Chondrocyte (in vitro differentiated cells): ENCODE measurements at regions not wholly inside any gene's neighbourhood (a gene's known extent, or its start where the extent isn't known, plus 50 kb on each side); places are given as distances from the start of the nearest gene placed in this dataset.

Experiments used
- DNase-seq: peaks from one replicate; pipeline ENCODE4 v3.0.0; 2021; ENCODE audit warnings: mixed read lengths, low spot score
- H3K27ac Mint-ChIP-seq: one replicate; pipeline ENCODE4 v1.8.0; 2021; ENCODE audit warnings: mild to moderate bottlenecking, moderate library complexity, mixed read lengths; ENCODE audit not compliant: unreplicated experiment
- H3K27me3 Mint-ChIP-seq: 2 replicates; pipeline ENCODE4 v1.8.0; 2021; ENCODE audit warnings: low read depth, mixed read lengths
- H3K36me3 Mint-ChIP-seq: 2 replicates; pipeline ENCODE4 v1.8.0; 2021; ENCODE audit warnings: low read depth, mixed read lengths
- H3K4me1 Mint-ChIP-seq: 2 replicates; pipeline ENCODE4 v1.8.0; 2021; ENCODE audit warnings: low read depth, mild to moderate bottlenecking, mixed read lengths
- H3K4me3 Mint-ChIP-seq: one replicate; pipeline ENCODE4 v1.8.0; 2021; ENCODE audit warnings: mild to moderate bottlenecking, moderate library complexity, mixed read lengths; ENCODE audit not compliant: unreplicated experiment
- H3K9me3 Mint-ChIP-seq: 2 replicates; pipeline ENCODE4 v1.8.0; 2021; ENCODE audit warnings: low read depth, mixed read lengths
- TF ChIP-seq, protein P1 (sequence below): fragments of 200-600 bp; sonication (generic); IDR thresholded peaks from 2 replicates; pipeline ENCODE4 v1.5.0; 2021; ENCODE audit warnings: antibody characterized with exemption, mild to moderate bottlenecking, moderate library complexity

DNA sequence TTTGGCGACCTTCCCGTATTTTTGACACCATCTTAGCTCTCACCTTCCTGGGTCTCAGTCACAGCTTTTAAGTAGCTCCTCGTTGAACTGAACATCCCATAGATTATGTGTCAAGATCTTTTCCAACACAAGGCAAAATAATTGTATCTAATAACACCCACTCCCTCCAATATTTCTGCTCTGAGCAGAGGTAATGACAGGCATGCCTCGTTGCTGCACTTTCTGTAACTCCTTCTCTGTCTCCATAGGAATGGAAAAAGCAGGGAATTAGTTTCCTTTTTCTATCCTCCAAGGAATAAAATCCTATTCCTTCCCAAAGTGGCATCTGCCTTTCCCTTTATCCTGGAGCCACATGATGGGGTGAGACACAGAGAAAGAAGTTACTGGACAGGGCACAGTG lies 174.0 kb upstream of the CDH20 start:
- Mint-ChIP-seq H3K4me1 (no peaks in the 10 kb centered on the region), H3K36me3 (no peaks in the 10 kb centered on the region), H3K9me3 (no peaks in the 10 kb centered on the region), H3K27ac (no peak overlapping the region), H3K4me3 (no peak overlapping the region), H3K27me3 (peaks cover 4% of the 10 kb centered on the region)
- TF ChIP-seq, protein P1, sequence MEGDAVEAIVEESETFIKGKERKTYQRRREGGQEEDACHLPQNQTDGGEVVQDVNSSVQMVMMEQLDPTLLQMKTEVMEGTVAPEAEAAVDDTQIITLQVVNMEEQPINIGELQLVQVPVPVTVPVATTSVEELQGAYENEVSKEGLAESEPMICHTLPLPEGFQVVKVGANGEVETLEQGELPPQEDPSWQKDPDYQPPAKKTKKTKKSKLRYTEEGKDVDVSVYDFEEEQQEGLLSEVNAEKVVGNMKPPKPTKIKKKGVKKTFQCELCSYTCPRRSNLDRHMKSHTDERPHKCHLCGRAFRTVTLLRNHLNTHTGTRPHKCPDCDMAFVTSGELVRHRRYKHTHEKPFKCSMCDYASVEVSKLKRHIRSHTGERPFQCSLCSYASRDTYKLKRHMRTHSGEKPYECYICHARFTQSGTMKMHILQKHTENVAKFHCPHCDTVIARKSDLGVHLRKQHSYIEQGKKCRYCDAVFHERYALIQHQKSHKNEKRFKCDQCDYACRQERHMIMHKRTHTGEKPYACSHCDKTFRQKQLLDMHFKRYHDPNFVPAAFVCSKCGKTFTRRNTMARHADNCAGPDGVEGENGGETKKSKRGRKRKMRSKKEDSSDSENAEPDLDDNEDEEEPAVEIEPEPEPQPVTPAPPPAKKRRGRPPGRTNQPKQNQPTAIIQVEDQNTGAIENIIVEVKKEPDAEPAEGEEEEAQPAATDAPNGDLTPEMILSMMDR, result no peak
- DNase-seq, result no peak

DNA sequence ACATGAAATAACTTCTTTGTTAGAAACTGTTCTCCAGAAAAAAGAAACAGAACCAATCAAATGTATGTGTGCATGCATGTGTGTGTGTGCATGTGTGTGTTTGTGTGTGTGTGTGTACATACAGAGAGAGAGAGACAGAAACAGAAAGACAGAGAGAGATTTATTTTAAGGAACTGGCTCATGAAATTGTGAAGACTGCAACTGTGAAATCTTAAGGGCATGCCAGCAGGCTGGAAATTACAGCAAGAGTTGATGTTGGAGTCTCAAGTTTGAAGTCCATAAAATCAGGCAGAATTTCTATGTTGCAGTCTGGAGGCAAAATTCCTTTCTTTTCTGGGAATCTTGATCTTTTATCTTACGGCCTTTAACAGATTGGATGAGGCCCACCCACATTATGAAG lies 168.9 kb upstream of the CDH20 start:
- H3K27ac Mint-ChIP-seq, result no peak overlapping the region
- peaks cover 10% of the 10 kb centered on the region for H3K27me3 Mint-ChIP-seq
- DNase-seq, result no peak
- H3K4me1 Mint-ChIP-seq, result no peaks in the 10 kb centered on the region
- TF ChIP-seq, protein P1, result no peak
- no peaks in the 10 kb centered on the region for H3K9me3 Mint-ChIP-seq
- no peaks in the 10 kb centered on the region for H3K36me3 Mint-ChIP-seq
- no peak overlapping the region for H3K4me3 Mint-ChIP-seq

DNA sequence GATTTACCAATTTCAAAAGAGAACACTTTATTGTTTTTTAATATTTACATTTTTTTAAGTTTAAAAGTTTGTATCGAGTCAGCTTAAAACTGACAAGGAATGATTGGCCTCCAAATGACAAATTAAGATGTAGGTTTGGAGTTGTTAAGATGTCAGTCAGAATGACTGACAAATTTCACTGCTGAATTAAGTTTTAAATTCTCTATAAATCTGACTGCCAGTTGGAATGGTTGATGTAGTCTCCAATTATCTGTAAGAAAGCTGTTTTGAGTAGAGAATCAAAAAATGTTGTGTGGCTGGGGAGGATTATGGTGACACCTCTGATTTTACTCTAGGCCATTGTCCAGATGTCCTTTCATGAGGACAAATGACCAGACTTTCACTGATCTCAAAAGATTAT lies 165.3 kb upstream of the CDH20 start:
- Mint-ChIP-seq H3K9me3 (no peaks in the 10 kb centered on the region), H3K27ac (no peak overlapping the region), H3K4me1 (no peaks in the 10 kb centered on the region), H3K4me3 (no peak overlapping the region), H3K36me3 (no peaks in the 10 kb centered on the region), H3K27me3 (peaks cover 10% of the 10 kb centered on the region)
- TF ChIP-seq, protein P1, result no peak
- no peak for DNase-seq

DNA sequence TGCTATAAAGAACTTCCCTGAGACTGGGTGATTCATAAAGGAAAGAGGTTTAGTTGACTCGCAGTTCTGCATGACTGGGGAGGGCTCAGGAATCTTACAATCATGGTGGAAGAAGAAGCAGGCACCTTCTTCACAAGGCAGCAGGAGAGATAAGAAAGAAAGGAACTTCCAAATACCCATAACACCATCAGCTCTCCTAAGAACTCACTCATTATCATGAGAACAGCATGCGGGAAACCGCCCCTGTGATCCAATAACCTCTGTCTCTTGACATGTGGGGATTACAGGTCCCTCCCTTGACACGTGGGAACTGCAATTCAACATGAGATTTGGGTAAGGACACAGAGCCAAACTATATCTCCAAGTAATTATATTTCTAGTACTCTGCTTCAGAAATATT lies 163.8 kb upstream of the CDH20 start:
- Mint-ChIP-seq H3K36me3 (no peaks in the 10 kb centered on the region), H3K27ac (no peak overlapping the region), H3K4me3 (no peak overlapping the region), H3K27me3 (peaks cover 11% of the 10 kb centered on the region), H3K4me1 (no peaks in the 10 kb centered on the region), H3K9me3 (no peaks in the 10 kb centered on the region)
- no peak for DNase-seq
- TF ChIP-seq, protein P1, result no peak

DNA sequence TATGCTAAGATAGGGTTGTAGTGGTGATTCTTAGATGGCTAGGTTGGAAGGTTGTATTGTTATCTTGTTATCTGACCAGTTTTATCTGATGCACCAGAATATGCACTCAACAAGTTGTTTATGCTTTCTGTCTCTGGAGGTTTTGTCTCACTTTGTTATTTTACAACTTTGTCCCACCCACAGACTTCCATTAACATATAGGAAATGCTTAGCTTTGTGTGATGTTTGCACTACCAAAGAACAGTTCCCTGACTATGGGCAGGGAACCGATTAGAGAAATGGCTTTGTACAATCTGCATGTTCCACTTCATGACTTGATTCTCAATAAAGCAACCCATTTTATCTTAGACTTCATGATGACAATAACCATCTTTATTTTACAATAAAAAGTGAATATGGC lies 160.6 kb upstream of the CDH20 start:
- peaks cover 4% of the 10 kb centered on the region for H3K9me3 Mint-ChIP-seq
- H3K36me3 Mint-ChIP-seq, result no peaks in the 10 kb centered on the region
- H3K27me3 Mint-ChIP-seq, result peaks cover 24% of the 10 kb centered on the region
- no peak overlapping the region for H3K27ac Mint-ChIP-seq
- no peak for DNase-seq
- TF ChIP-seq, protein P1, result no peak
- H3K4me1 Mint-ChIP-seq, result no peaks in the 10 kb centered on the region
- H3K4me3 Mint-ChIP-seq, result no peak overlapping the region
